ENCODE measurements at regions not wholly inside any gene's neighbourhood (a gene's known extent, or its start where the extent isn't known, plus 50 kb on each side); places are given as distances from the start of the nearest gene placed in this dataset.

- no peak overlapping the region for H3K4me3 ChIP-seq (replicated peaks in 1 of 4; ENCODE audit: control extremely low read depth in 1 of 4, insufficient read depth in 1 of 4, low read depth in 3 of 4, low read length in 4 of 4)
- no peak overlapping the region for H3K9ac ChIP-seq (ENCODE audit: insufficient read depth, low read length)
- no peaks in the 10 kb centered on the region for H4K20me1 ChIP-seq (ENCODE audit: control insufficient read depth, extremely low read depth, insufficient read depth, low read length)
- no peaks in the 10 kb centered on the region for H3K9me3 ChIP-seq (ENCODE audit: control insufficient read depth, insufficient read depth, low read depth, low read length)
- H3K4me2 ChIP-seq (ENCODE audit: extremely low read depth, insufficient read depth, low read length), result no peak overlapping the region
- no peaks in the 10 kb centered on the region for H3K79me2 ChIP-seq (ENCODE audit: control insufficient read depth, insufficient read depth, low read length)
- peaks cover 19% of the 10 kb centered on the region for H3K27me3 ChIP-seq (ENCODE audit: control insufficient read depth, insufficient read depth, low read length)
- DNase-seq (ENCODE audit: low read depth in 2 of 2), result no peak
- H3K27ac ChIP-seq (ENCODE audit: insufficient read depth, low read length), result no peak overlapping the region
- H2AFZ ChIP-seq (ENCODE audit: low read length), result no peak overlapping the region
- no peak for TF ChIP-seq CTCF (conservative IDR thresholded peaks at IDR 0.05 in 1 of 2, IDR thresholded peaks at IDR 0.05 in 1 of 2; ENCODE audit: low read depth in 1 of 2, low read length in 2 of 2)
- TF ChIP-seq EZH2 (IDR thresholded peaks at IDR 0.05; ENCODE audit: low read length, missing control alignments), result no peak
- H3K36me3 ChIP-seq (ENCODE audit: control insufficient read depth, insufficient read depth, low read length), result no peaks in the 10 kb centered on the region
- H3K4me1 ChIP-seq (ENCODE audit: control insufficient read depth, extremely low read depth, insufficient read depth, low read length), result no peaks in the 10 kb centered on the region
Measured at GRCh38 chr10:78618050-78618449, 450.7 kb upstream of the ZMIZ1 start.

GRCh38 chr10:78619115-78619851, 449.5 kb upstream of the ZMIZ1 start:
- Histone ChIP-seq H4K20me1 (ENCODE audit: control insufficient read depth, extremely low read depth, insufficient read depth, low read length) (no peaks in the 10 kb centered on the region), H3K79me2 (ENCODE audit: control insufficient read depth, insufficient read depth, low read length) (no peaks in the 10 kb centered on the region), H3K9ac (ENCODE audit: insufficient read depth, low read length) (no peak overlapping the region), H3K4me3 (replicated peaks in 1 of 4; ENCODE audit: control extremely low read depth in 1 of 4, insufficient read depth in 1 of 4, low read depth in 3 of 4, low read length in 4 of 4) (no peak overlapping the region), H3K27me3 (ENCODE audit: control insufficient read depth, insufficient read depth, low read length) (peaks cover 19% of the 10 kb centered on the region), H3K27ac (ENCODE audit: insufficient read depth, low read length) (no peak overlapping the region), H2AFZ (ENCODE audit: low read length) (no peak overlapping the region), H3K9me3 (ENCODE audit: control insufficient read depth, insufficient read depth, low read depth, low read length) (no peaks in the 10 kb centered on the region), H3K36me3 (ENCODE audit: control insufficient read depth, insufficient read depth, low read length) (no peaks in the 10 kb centered on the region), H3K4me2 (ENCODE audit: extremely low read depth, insufficient read depth, low read length) (no peak overlapping the region), H3K4me1 (ENCODE audit: control insufficient read depth, extremely low read depth, insufficient read depth, low read length) (peaks cover 1% of the 10 kb centered on the region)
- DNase-seq (ENCODE audit: low read depth in 2 of 2), result no peak
- TF ChIP-seq CTCF (conservative IDR thresholded peaks at IDR 0.05 in 1 of 2, IDR thresholded peaks at IDR 0.05 in 1 of 2; ENCODE audit: low read depth in 1 of 2, low read length in 2 of 2) (no peak), EZH2 (IDR thresholded peaks at IDR 0.05; ENCODE audit: low read length, missing control alignments) (no peak)

GRCh38 chr10:78619896-78620295, 448.9 kb upstream of the ZMIZ1 start:
- Histone ChIP-seq H3K36me3 (ENCODE audit: control insufficient read depth, insufficient read depth, low read length) (no peaks in the 10 kb centered on the region), H3K4me3 (replicated peaks in 1 of 4; ENCODE audit: control extremely low read depth in 1 of 4, insufficient read depth in 1 of 4, low read depth in 3 of 4, low read length in 4 of 4) (no peak overlapping the region), H4K20me1 (ENCODE audit: control insufficient read depth, extremely low read depth, insufficient read depth, low read length) (no peaks in the 10 kb centered on the region), H3K27ac (ENCODE audit: insufficient read depth, low read length) (no peak overlapping the region), H2AFZ (ENCODE audit: low read length) (no peak overlapping the region), H3K4me1 (ENCODE audit: control insufficient read depth, extremely low read depth, insufficient read depth, low read length) (peaks cover 3% of the 10 kb centered on the region), H3K9ac (ENCODE audit: insufficient read depth, low read length) (no peak overlapping the region), H3K9me3 (ENCODE audit: control insufficient read depth, insufficient read depth, low read depth, low read length) (no peaks in the 10 kb centered on the region), H3K79me2 (ENCODE audit: control insufficient read depth, insufficient read depth, low read length) (no peaks in the 10 kb centered on the region), H3K27me3 (ENCODE audit: control insufficient read depth, insufficient read depth, low read length) (peaks cover 15% of the 10 kb centered on the region), H3K4me2 (ENCODE audit: extremely low read depth, insufficient read depth, low read length) (no peak overlapping the region)
- TF ChIP-seq CTCF (conservative IDR thresholded peaks at IDR 0.05 in 1 of 2, IDR thresholded peaks at IDR 0.05 in 1 of 2; ENCODE audit: low read depth in 1 of 2, low read length in 2 of 2) (no peak), EZH2 (IDR thresholded peaks at IDR 0.05; ENCODE audit: low read length, missing control alignments) (no peak)
- no peak for DNase-seq (ENCODE audit: low read depth in 2 of 2)
